Dermis blood vessel endothelial cell (primary cell): ENCODE measurements at regions not wholly inside any gene's neighbourhood (a gene's known extent, or its start where the extent isn't known, plus 50 kb on each side); places are given as distances from the start of the nearest gene placed in this dataset.
A peak's percentile ranks its signal among the peaks of the same experiment; 100 is the strongest.
"Not testable (repeated sequence)": the region's sequence is repeated elsewhere in the genome, so short reads cannot be mapped to it uniquely, and the experiment has no call there.

Source experiments
- DNase-seq: peaks from one replicate; pipeline ENCODE4 v3.0.0; 2010

DNA sequence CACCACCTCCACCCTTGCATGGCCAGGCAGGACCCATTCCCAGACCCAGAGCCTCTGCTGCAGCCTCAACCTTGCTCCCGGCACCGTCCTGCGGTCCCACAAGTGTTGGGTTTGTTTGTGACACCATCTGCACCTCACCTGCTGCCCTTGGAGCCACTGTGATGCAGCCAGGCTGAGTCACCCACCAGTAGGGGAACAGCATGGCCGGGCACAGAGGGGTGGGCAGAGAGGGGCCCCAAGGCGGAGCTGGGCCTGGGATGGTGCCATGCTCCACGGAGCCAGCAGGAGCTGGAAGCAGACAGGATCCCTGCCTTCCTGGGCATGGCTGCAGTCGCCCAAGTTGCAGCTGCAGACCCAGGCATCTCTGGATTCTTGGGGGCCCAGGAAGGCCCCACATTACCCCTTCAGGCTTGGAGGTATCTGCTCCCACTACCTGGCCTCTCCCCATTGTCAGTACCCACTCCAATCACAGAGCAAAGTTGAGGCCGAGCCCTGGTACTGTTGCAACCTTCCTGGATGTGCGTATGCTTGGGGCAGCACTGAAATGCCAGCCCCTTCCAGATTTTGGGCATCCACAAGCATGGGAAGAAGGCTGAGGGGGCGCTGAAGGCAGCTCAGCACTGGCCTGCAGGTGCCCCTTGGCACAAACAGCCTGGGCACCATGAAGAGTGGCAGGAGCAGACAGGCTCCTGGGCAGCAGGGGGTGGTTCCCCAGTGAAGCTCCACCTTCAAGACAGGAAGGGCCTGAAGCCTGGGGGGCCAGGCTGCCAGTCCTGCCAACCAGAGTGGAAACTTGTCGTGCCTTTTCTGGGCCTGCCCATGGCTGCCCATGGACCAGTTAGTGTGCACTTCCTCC lies 172.8 kb downstream of the MATN1 start:
- no peak for DNase-seq

DNA sequence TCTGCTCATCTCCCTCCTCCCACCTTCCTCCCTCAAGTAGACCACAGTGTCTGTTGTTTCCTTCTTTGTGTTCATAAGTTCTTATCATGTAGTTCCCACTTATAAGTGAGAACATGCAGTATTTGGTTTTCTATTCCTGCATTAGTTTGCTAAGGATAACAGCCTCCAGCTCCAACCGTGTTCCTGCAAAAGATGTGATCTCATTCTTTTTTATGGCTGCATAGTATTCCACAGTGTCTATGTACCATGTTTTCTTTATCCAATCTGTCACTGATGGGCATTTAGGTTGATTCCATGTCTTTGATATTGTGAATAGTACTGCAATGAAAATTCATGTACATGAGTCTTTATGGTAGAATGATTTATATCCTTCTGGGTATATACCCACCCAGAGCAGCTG lies 173.5 kb downstream of the MATN1 start:
- not testable (repeated sequence) for DNase-seq

DNA sequence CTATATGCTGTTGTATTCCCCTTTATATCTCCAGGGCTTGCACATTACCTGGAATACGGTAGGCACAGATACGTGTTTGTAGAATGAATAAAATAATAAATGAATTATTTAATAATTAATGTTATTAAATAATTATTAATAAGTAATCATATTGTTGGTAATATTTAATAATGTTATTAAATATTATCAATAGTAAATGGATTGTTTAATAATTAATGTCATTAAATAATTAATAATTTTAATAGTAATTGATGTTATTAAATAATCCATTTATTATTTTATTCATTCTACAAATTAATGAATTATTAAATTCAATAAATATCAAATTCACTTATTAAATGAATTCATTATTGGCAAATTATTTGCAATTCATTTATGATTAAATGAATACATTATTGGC lies 175.1 kb downstream of the MATN1 start:
- DNase-seq: no peak

DNA sequence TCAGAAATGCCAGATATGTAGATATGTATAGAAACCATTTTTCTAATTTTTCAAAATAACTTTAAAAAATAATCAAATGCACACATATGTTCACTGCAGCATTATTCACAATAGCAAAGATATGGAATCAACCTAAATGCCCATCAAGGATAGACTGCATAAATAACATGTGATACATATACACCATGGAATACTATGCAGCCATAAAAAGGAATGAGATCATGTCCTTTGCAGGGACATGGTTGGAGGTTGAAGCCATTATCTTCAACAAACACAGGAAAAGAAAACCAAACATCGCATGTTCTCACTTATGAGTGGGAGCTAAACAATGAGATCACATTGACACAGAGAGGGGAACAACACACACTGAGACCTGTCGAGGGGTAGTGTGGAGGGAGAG lies 176.1 kb downstream of the MATN1 start:
- DNase-seq: not testable (repeated sequence)

DNA sequence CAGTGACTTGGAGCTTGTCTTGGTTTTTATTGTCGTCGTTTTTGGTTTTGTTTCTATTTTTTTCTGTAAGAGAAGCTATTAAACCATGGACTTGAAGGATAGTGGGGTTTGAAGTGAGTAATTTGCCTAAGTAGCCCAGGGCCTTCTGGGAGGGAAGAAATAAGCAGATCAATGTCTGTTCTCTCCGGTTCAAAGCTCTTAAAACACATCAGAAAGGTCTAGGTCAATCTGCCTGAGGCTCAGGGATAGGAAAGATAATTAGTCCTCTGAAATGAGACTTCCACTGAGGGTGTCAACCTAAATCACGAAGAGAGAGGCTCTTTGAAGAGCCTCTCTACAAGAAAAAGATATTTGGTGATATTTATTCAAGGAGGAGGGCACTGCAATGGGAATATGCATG lies 178.0 kb downstream of the MATN1 start:
- no peak for DNase-seq

DNA sequence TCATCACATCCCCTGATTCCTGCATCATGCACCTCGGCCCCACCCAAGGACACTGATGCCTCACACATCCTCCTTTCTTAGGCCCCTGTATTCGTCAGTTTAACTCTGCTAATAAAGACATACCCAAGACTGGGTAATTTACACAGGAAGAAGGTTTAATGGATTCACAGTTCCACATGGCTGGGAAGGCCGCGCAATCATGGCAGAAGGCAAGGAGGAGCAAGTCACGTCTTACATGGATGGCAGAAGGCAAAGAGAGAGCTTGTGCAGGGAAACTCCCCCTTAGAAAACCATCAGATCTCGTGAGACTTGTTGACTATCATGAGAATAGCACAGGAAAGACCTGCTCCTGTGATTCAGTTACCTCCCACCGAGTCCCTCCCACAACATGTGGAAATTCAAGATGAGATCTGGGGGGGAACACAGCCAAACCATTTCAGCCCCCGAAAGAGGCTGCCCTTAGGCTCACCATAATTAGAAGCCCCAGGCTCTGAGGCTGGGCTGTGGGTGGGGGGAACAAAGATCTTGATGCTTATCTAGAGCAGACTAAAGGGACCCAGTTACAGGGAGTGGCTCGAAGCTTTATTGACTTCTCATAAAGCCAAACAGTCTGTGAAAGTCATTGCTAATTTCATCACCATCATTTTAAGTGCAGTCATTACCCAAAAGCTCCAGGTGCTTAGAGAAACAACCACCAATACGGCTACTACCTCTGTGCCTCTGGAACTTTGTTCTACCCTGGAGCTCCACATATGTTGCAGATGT lies 181.5 kb downstream of the MATN1 start:
- DNase-seq: no peak

DNA sequence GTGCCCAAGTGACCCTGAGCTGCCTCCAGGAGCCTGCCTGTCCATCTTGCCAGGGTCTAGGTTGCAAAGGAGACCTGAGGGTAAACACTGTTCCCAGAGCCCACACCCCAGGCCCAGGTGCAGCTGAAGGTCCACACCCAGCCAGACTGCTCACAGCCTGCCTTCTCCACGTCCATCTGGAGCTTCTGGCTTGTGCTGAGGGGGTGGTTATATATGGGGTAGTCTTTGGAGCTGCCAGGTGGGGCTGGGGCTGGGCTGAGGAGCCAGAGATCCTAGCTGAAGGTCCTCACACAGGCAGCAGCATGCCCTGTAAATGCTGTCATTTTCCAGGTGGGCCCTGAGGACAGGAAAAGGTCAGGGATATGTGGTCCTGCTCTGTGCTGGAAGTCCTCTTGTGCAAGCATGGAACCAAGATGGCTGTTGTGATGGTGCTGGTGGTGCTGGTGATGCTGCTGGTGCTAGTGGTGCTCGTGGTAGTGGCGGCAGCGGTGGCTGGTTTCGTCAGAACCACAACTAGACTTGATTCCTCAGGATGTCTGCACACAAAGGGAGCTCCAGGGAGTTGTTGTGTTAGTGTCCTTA lies 182.7 kb downstream of the MATN1 start:
- no peak for DNase-seq

DNA sequence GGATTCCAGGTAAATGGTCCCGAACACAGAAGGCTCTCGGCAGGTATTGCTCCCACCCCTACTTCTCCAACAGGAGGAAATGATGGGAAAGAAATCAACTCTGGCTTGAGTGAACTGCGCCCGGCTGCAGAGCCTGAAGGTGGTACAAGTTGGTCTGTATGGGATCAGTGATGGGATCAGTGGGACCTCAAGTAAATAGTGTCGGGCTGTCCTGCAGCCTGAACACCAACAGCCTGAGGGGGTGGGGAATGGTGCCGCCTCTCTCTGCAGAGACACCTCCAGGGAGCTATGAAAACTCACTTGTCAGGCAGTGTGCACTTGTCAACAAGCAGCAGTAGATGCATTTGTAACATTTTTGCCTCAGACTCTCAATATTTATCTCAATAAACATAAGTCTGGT lies 183.5 kb downstream of the MATN1 start:
- DNase-seq: no peak

DNA sequence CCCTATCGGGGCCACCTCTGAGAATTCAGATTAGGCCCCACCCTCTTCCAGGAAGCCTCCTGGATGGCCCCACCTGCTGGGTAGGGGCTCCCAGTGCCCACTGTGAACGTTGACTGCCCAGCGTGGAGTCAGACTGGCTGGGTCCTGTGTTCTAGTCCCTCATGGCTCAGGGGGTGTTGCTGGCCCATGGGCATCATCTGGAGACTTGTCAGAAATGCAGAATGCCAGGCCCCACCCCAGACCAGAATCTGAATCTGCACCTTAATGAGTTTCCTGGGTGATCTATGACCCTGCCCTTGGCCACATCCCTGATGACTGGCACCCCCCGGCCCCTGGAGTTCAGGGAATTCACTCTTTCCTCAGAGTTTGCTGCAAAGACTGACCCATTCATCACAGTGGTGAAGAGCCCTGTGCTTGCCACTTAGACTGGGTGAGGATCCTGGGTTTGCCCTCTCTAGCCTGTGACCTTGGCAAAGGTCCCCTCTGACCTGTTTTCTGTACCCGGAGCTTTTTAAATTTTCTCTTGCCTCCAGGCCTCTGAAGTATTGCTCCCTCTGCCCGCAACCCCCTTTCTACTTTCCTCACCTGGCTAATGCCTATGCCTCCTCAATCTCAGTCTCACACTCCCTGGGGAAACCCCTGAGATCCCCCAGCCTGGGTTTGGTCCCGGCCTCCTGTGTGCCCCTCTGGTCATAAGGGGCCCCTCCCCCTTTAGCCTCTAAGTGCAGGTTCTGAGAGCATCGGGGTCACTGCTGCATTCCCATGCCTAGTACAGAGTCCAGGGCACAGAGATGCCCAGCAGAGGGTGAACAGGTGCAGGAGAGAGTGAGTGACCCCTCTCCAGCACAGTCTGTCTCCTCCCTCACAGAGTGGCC lies 184.2 kb downstream of the MATN1 start:
- DNase-seq: no peak

DNA sequence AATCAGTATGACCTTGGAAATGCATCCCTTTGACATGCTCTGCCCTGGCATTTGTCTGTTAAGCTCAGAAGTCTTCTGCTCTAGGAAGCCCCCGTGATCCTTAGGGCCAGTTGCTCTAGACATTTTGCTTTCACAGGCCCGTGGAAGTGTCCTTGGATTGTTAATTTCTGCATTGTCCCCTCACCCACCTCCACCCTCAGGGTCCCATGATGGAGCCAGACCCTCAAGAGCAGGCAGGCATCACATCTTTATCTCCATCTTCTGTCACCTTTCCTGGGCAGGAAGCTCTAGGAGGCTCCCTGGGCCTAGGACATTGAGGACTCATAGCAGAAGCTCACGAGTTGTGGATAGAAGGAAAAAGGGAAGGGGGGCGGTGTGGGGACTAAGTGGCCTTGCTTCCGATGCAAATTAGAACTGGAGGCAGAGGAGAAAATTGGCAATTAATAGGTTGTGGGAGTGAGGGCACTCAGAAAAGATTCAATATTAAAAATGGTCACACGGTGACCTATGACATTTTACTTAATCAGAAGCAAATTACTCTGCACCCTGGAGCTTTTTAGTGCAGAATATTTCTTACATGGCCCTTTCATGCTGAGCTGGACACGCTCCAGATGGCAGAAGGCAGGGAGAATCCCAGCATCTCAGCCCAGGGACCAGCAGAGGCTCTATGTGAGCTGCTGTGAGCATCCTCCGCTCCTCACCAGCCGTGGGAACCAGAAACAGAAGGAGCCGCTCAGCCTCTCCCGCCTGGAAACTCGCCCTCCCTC lies 185.0 kb downstream of the MATN1 start:
- no peak for DNase-seq

DNA sequence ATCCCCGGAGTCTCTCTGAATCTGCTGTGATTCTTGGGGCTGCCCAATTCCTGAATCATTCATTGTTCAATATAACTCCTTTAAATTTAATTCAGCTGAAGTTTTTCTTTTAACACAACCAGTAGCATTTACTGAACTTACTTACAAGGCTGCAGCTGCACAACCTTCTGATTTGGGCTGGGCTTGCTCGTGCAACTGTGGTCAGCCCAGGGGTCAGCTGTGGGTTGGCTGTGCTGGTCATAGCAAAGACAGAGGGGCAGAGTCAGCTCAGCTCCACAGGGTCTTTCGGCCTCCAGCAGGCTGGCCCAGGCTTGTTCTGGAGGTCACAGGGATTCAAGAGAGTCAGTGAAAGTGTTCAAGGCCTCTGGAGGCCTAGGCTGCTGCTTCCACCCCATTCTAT lies 186.1 kb downstream of the MATN1 start:
- DNase-seq: no peak

DNA sequence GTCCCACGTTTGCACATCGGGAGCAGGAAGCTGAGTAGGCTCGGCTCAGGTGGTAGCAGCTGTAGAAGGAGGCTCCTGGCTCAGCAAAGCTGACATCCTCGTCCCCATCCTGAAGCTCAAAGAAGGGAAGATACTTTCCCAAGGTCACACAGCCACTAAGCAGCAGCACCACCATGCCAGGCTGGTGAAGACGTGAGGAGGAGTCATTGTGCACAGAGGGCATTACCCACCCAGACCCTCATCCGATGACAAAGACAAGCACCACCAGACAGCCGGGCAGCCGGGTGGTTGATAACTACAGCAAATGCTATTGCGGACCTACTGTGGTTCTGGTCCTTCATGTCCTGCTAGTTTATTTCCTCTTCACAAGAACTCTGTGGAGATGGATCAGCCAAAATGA lies 186.9 kb downstream of the MATN1 start:
- DNase-seq: no peak

DNA sequence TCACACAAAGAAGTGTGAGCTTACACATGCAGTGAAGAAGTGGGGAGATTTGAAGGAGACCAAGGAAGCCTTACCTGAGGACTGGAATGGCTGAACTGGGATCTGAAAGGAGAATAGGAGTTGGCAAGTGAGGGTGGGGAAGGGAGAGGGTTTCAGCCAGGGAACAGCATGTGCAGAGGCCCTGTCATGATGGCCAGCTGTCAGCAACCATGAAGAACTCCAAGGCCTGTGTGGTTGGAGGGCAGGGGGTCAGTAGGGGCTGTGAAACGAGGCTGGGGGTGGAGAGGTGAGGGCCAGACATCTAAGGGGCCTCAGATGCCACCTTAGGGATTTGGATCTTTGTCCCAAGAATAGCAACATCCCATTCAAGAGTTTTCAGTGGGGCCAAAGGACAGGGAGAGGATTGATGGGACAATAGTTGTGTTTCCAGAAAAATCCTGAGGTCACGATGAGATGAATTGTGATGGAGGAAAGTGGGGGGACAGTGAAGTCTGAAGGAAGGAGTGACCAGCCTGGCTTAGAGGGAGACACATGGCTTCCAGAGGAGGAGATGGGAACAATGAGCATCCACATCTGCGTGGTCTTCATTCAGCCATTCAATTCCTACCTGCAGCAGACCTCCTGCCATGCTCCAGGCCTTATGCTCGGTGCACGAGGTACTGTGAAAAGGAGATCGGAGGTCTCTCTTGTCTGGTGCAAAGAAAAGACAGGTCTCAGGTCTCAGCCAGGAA lies 187.6 kb downstream of the MATN1 start:
- no peak for DNase-seq

DNA sequence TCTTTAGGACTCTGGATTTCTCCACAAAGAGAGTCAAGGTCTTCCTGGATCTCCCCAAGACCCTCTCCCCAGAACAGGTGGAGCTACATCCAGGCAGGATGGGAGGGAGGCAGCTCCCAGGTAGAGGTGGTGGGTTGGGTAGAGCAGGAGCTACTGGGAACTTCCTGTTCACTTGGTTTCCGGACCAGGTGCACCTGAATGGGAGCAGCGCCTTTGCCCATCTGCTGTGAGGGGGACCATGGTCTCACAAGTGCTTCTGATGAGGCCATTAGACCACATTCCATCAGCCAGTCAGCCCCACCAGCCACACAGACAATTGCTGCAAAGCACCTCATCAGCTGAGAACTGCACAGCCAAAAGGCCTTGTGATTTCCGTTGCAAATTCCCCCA lies 188.8 kb downstream of the MATN1 start:
- DNase-seq: no peak

DNA sequence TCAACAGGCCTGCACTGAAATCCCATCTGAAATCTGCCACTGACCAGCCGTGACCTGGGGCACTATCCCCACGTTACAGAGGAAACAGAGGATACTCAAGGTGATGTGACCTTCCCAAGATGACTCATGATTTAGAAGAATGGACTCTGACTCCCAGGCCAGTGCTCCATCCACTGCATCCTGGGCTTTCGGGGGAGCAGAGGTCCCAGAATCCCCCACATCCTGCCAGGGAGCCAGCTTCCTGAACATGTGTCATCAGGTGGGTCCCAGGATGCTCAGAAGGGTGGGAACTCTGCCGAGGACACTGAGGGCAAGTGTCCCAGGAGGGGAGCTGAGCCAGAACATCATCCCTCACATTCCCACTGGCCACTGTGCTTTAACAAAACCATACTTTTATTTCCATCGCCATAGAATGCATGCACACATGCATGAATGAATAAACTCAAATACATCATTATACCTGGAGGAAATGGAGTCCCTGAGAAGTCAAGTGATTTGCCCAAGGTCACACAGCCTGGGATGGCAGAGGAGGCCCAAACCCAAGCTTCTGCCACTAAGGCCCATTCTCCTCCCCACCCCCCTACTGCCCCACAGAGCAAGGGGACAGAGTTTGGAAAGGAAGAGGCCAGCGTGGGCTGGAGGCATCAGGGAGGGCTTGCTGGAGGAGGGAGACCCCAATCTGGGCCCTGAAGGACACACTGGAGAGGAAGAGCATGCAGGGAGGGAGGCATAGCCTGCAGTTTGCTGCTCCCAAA lies 189.4 kb downstream of the MATN1 start:
- no peak for DNase-seq

DNA sequence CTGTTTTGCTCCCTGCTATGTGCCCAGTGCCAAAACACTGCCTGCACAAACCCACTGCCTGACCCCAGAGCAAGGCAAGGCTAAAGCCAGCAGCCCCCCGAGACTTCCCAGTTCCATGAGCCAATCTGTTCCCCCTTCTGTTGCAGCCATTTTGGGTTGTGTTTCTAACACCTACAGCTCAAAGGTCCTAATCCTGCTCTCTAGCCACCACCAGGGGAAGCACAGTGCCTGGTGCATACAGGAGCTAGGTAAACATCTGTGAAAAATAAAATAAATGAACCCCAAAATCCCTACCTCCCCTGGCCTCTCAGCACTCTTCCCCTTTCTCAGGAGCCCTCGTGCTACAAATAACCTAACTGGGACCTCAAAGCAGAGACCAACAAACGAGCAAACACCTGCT lies 190.2 kb downstream of the MATN1 start:
- DNase-seq: no peak

DNA sequence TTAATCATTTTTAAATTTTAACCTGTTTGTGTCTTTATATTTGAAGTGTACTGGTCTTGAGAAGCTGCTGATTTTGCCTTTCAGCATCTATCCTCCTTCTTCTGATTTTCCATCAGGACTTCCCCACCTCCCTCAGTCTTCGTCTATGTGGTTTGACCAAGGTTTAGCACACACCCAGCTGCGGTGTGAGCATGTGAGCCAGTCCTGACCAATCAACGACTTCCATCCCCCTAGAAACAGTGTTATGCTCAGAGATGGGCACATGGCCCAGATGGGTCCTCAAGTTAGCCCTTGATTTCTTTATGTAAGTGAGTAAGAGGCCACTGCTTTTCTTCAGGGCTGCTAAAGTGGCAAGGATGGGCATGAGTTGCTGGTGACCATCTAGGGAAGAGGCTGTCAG lies 190.8 kb downstream of the MATN1 start:
- DNase-seq: no peak

DNA sequence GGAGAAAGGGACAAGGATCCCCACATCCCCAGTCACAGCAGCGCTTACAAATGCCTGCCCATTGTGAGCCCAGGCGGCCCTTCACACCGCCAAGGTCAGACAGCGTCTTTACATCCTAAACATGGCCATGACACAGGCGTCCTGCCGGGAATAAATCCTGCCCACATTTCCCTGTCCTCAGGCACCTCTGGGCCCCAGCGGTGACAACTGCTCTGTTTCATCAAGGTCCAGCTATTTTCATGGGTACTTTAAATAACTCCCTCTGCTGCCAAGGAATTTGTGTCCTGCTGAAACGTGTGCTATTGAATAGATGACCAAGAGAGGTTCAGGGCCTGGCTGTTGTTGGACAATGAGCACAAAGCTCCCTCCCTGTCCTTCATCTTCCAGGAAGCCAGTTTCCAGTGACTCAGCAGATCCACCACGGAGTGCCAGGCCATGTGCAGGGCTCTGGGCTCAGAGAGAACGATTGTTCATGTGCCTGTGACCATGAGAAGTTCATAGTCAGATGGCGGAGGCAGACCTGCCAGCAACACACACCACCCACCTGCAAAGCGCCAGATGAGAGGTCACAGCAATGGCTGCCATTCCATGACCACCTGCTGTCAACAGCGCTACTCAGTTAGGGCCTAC lies 195.8 kb downstream of the MATN1 start:
- peak; percentile 7 for DNase-seq

DNA sequence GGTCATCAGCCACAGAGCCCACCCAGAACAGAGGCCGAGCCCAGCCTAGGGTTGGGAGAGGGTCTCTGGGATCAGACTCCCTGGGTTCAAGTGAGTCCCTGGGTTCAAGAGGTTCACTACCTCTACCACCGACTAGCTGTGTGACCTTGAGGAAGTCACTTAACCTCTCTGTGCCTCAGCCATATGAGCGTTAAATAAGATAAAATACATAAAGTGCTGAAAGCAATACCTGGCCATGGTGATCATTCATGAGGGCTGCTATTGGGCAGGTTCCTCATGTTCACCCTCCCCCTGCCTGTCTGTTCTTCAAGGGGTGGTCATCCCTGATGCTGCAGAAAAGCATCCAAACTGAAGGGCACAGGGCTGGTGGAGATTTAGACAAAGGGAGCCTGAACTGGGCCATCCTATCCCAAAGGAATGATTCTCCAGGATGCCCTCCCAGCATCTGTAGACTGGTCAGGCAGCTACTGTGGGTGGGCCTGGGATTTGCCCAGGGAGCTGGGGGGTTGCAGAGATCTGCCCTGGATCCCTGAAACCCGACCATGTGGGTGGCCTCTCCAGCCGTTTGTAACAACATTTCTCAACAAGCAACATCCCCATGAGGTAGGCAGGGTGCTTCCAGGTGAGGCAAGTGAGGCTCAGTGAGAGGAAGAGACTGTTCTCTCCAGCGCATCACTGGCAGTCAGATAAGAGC lies 196.6 kb downstream of the MATN1 start:
- DNase-seq: no peak
